ENCODE measurements at regions not wholly inside any gene's neighbourhood (a gene's known extent, or its start where the extent isn't known, plus 50 kb on each side); places are given as distances from the start of the nearest gene placed in this dataset.

DNA sequence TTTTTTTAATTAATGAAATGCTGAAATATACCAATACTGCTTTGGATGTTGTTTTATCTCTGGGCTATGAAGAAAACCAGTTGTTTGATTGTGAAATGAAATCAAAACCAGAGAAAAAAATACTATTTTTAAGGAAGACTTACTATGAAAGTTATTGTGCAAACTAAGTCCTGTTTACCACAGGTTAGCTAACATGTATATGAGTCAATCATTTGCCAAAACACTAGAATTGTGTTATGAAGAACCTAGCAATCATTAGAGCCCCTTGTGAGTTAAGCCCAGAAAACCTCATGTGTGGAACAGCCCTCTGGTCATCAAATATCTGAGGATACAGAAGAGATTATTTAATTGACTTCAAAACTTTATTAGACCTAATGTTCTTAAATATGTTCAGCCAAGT is 83.7 kb downstream of the FAT3 start:
- no peak for TF ChIP-seq CTCF (IDR thresholded peaks at IDR 0.05; ENCODE audit: low read depth, low read length, missing input control)
- no peak for TF ChIP-seq SP1 (IDR thresholded peaks at IDR 0.05)
- no peak for TF ChIP-seq EGR1 (IDR thresholded peaks at IDR 0.05; ENCODE audit: low read depth in 2 of 2)
- TF ChIP-seq, protein P1, sequence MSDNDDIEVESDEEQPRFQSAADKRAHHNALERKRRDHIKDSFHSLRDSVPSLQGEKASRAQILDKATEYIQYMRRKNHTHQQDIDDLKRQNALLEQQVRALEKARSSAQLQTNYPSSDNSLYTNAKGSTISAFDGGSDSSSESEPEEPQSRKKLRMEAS (IDR thresholded peaks at IDR 0.05): no peak
- TF ChIP-seq, protein P2, sequence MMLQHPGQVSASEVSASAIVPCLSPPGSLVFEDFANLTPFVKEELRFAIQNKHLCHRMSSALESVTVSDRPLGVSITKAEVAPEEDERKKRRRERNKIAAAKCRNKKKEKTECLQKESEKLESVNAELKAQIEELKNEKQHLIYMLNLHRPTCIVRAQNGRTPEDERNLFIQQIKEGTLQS (IDR thresholded peaks at IDR 0.05): no peak
- no peak for TF ChIP-seq GABPA (IDR thresholded peaks at IDR 0.05 in 1 of 2, conservative IDR thresholded peaks at IDR 0.05 in 1 of 2)
- TF ChIP-seq ZBTB33 (IDR thresholded peaks at IDR 0.05): no peak
- TF ChIP-seq RXRA (IDR thresholded peaks at IDR 0.05): no peak
- TF ChIP-seq RAD21 (IDR thresholded peaks at IDR 0.05): no peak
- TF ChIP-seq HNF4G (IDR thresholded peaks at IDR 0.05): no peak
- no peak for TF ChIP-seq TAF1 (conservative IDR thresholded peaks at IDR 0.05)
- no peak for TF ChIP-seq FOXA1 (IDR thresholded peaks at IDR 0.05)
- TF ChIP-seq, protein P3, sequence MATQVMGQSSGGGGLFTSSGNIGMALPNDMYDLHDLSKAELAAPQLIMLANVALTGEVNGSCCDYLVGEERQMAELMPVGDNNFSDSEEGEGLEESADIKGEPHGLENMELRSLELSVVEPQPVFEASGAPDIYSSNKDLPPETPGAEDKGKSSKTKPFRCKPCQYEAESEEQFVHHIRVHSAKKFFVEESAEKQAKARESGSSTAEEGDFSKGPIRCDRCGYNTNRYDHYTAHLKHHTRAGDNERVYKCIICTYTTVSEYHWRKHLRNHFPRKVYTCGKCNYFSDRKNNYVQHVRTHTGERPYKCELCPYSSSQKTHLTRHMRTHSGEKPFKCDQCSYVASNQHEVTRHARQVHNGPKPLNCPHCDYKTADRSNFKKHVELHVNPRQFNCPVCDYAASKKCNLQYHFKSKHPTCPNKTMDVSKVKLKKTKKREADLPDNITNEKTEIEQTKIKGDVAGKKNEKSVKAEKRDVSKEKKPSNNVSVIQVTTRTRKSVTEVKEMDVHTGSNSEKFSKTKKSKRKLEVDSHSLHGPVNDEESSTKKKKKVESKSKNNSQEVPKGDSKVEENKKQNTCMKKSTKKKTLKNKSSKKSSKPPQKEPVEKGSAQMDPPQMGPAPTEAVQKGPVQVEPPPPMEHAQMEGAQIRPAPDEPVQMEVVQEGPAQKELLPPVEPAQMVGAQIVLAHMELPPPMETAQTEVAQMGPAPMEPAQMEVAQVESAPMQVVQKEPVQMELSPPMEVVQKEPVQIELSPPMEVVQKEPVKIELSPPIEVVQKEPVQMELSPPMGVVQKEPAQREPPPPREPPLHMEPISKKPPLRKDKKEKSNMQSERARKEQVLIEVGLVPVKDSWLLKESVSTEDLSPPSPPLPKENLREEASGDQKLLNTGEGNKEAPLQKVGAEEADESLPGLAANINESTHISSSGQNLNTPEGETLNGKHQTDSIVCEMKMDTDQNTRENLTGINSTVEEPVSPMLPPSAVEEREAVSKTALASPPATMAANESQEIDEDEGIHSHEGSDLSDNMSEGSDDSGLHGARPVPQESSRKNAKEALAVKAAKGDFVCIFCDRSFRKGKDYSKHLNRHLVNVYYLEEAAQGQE (IDR thresholded peaks at IDR 0.05): no peak
- TF ChIP-seq YY1 (IDR thresholded peaks at IDR 0.05): no peak

Measured in liver (tissue), 3 donors.